H1 (cell line): ENCODE measurements at regions not wholly inside any gene's neighbourhood (a gene's known extent, or its start where the extent isn't known, plus 50 kb on each side); places are given as distances from the start of the nearest gene placed in this dataset.

ENCODE experiments used
- CTCF ChIA-PET: fragments of 300-600 bp; sonication (Branson Sonifier 250); formaldehyde crosslinking; loops from one replicate; lab custom pipeline; 2021; ENCODE audit not compliant: partially characterized antibody; lab: Charles Lee
- POLR2A ChIA-PET: fragments of 300-600 bp; sonication (Branson Sonifier 250); formaldehyde crosslinking; loops from one replicate; lab custom pipeline; 2021; ENCODE audit warnings: inconsistent platforms; ENCODE audit not compliant: partially characterized antibody; lab: Charles Lee
- DNase-seq, 2 experiments: peaks; one replicate each; pipeline versions ENCODE4 v3.0.0 to v3.0.0-alpha.2; 2010 to 2022; ENCODE audit warnings: low spot score in 2 of 2, low read depth in 1 of 2, mixed read lengths in 1 of 2
- FAIRE-seq: peaks from 2 replicates; lab custom pipeline; 2011; peaks lifted over from hg19 to GRCh38; lab: Jason Lieb, UNC
- H2AFZ ChIP-seq: 2 replicates; pipeline ENCODE4 v1.8.1; 2012; ENCODE audit warnings: low read length, inconsistent platforms
- H2AK5ac ChIP-seq: 2 replicates; pipeline ENCODE4 v1.6.1; 2013; ENCODE audit warnings: low read depth, low read length
- H2BK120ac ChIP-seq: replicated peaks from 2 replicates; pipeline ENCODE3; 2013; ENCODE audit warnings: low read depth, low read length, inconsistent platforms
- H2BK12ac ChIP-seq: 2 replicates; pipeline ENCODE4 v1.6.1; 2013; ENCODE audit warnings: low read depth, low read length
- H2BK15ac ChIP-seq: 2 replicates; pipeline ENCODE4 v1.6.1; 2013; ENCODE audit warnings: low read length
- H2BK20ac ChIP-seq: 2 replicates; pipeline ENCODE4 v1.6.1; 2013; ENCODE audit warnings: low read length
- H2BK5ac ChIP-seq: 2 replicates; pipeline ENCODE4 v1.6.1; 2013; ENCODE audit warnings: low read depth, low read length
- H3K14ac ChIP-seq: 2 replicates; pipeline ENCODE4 v1.6.1; 2013; ENCODE audit warnings: inconsistent platforms; ENCODE audit not compliant: insufficient read length
- H3K18ac ChIP-seq: 2 replicates; pipeline ENCODE4 v1.6.1; 2013; ENCODE audit warnings: low read length; ENCODE audit errors: extremely low read depth
- H3K23ac ChIP-seq: 2 replicates; pipeline ENCODE4 v1.6.1; 2013; ENCODE audit warnings: inconsistent platforms; ENCODE audit not compliant: insufficient read length
- H3K23me2 ChIP-seq: 2 replicates; pipeline ENCODE4 v1.6.1; 2013; ENCODE audit warnings: low read depth, low read length
- H3K27ac ChIP-seq: 2 replicates; pipeline ENCODE4 v1.6.1; 2011; ENCODE audit warnings: low read depth, low read length, inconsistent platforms
- H3K27me3 ChIP-seq, 4 experiments: replicated peaks in 1 of 4; 1 replicate in 1 of 4; 2 replicates in 3 of 4; pipeline versions ENCODE4 v1.6.1 to v1.8.1; 2011 to 2013; ENCODE audit warnings: low read length in 3 of 4, mild to moderate bottlenecking in 3 of 4, inconsistent platforms in 2 of 4, mixed read lengths in 2 of 4, moderate library complexity in 1 of 4; ENCODE audit not compliant: control insufficient read depth in 3 of 4, insufficient read depth in 3 of 4; ENCODE audit errors: extremely low read depth in 1 of 4
- H3K36me3 ChIP-seq, 4 experiments: 2 replicates each; pipeline versions ENCODE4 v1.6.1 to v1.8.1; 2011 to 2013; ENCODE audit warnings: mild to moderate bottlenecking in 4 of 4, low read length in 3 of 4, moderate library complexity in 2 of 4, control low read depth in 1 of 4, inconsistent platforms in 1 of 4; ENCODE audit not compliant: insufficient read depth in 4 of 4, control insufficient read depth in 2 of 4
- H3K4ac ChIP-seq: replicated peaks from 2 replicates; pipeline ENCODE3; 2013; ENCODE audit warnings: low read length, low read depth, mixed read lengths, inconsistent platforms; ENCODE audit not compliant: insufficient read length
- H3K4me1 ChIP-seq, 4 experiments: replicated peaks in 1 of 4; 1 replicate in 1 of 4; 2 replicates in 3 of 4; pipeline versions ENCODE4 v1.6.1 to v1.8.1; 2011 to 2013; ENCODE audit warnings: low read length in 3 of 4, inconsistent platforms in 2 of 4, mixed read lengths in 1 of 4; ENCODE audit not compliant: insufficient read depth in 4 of 4, control insufficient read depth in 3 of 4
- H3K4me2 ChIP-seq, 2 experiments: 2 replicates each; pipeline versions ENCODE4 v1.6.1 to v1.8.1; 2011 to 2013; ENCODE audit warnings: low read depth in 2 of 2, low read length in 2 of 2, control low read depth in 1 of 2, inconsistent platforms in 1 of 2, mild to moderate bottlenecking in 1 of 2; ENCODE audit not compliant: insufficient read depth in 1 of 2
- H3K4me3 ChIP-seq, 4 experiments: fragments of 200-600, 300-600 bp in 1 of 4; sonication (generic), shearing (Covaris generic), sonication (Bioruptor Twin) in 1 of 4; 2 replicates each; pipeline versions ENCODE4 v1.5.1 to v1.8.1; 2011 to 2016; ENCODE audit warnings: low read length in 4 of 4, low read depth in 3 of 4, control low read depth in 2 of 4, inconsistent platforms in 2 of 4, mild to moderate bottlenecking in 2 of 4, mixed read lengths in 1 of 4, moderate library complexity in 1 of 4; ENCODE audit not compliant: insufficient read depth in 2 of 4; ENCODE audit errors: extremely low read depth in 1 of 4
- H3K56ac ChIP-seq: replicated peaks from 2 replicates; pipeline ENCODE3; 2013; ENCODE audit warnings: low read depth, mild to moderate bottlenecking, mixed read lengths, low read length, inconsistent platforms; ENCODE audit not compliant: insufficient read length
- H3K79me1 ChIP-seq: 2 replicates; pipeline ENCODE4 v1.6.1; 2013; ENCODE audit warnings: low read depth, low read length, control low read depth
- H3K79me2 ChIP-seq, 2 experiments: 2 replicates each; pipeline versions ENCODE4 v1.6.1 to v1.8.1; 2012 to 2013; ENCODE audit warnings: low read length in 2 of 2, mild to moderate bottlenecking in 2 of 2, inconsistent platforms in 1 of 2; ENCODE audit not compliant: insufficient read depth in 2 of 2, control insufficient read depth in 1 of 2
- H3K9ac ChIP-seq, 4 experiments: replicated peaks in 1 of 4; 1 replicate in 1 of 4; 2 replicates in 3 of 4; pipeline versions ENCODE4 v1.6.1 to v1.8.1; 2011 to 2013; ENCODE audit warnings: low read depth in 3 of 4, low read length in 3 of 4, control low read depth in 2 of 4, mild to moderate bottlenecking in 2 of 4, moderate library complexity in 2 of 4, inconsistent platforms in 1 of 4; ENCODE audit errors: extremely low read depth in 1 of 4
- H3K9me3 ChIP-seq, 2 experiments: 2 replicates each; pipeline versions ENCODE4 v1.6.1 to v1.8.1; 2012 to 2013; ENCODE audit warnings: mild to moderate bottlenecking in 2 of 2, moderate library complexity in 2 of 2, control low read depth in 1 of 2, inconsistent platforms in 1 of 2, low read depth in 1 of 2, low read length in 1 of 2, mixed read lengths in 1 of 2; ENCODE audit not compliant: insufficient read depth in 2 of 2
- H4K20me1 ChIP-seq, 2 experiments: replicated peaks in 1 of 2; 2 replicates each; pipeline versions ENCODE3 to v1.8.1; 2011 to 2013; ENCODE audit warnings: inconsistent platforms in 2 of 2, low read length in 2 of 2, mild to moderate bottlenecking in 1 of 2; ENCODE audit not compliant: insufficient read depth in 2 of 2, control insufficient read depth in 1 of 2
- H4K5ac ChIP-seq: 2 replicates; pipeline ENCODE4 v1.6.1; 2013; ENCODE audit warnings: low read length, low read depth, mixed read lengths, inconsistent platforms; ENCODE audit not compliant: insufficient read length
- H4K8ac ChIP-seq: 2 replicates; pipeline ENCODE4 v1.8.0; 2013; ENCODE audit warnings: mild to moderate bottlenecking, moderate library complexity, low read length, inconsistent platforms; ENCODE audit not compliant: insufficient read depth; ENCODE audit errors: extremely low read depth
- H4K91ac ChIP-seq: replicated peaks from 2 replicates; pipeline ENCODE3; 2013; ENCODE audit warnings: low read length, mixed read lengths, inconsistent platforms; ENCODE audit not compliant: insufficient read length
- ASH2L ChIP-seq: fragments of 200-600, 300-600 bp; sonication (generic); IDR thresholded peaks from one replicate; pipeline ENCODE4 v1.7.1; 2017; ENCODE audit warnings: low read length
- CHD2 ChIP-seq: IDR thresholded peaks from 2 replicates; pipeline ENCODE4 v1.6.1; 2012; ENCODE audit warnings: low read length, improper control_type of control experiment
- EZH2 ChIP-seq: fragments of 200-600 bp; sonication (generic); IDR thresholded peaks from 2 replicates; pipeline ENCODE4 v1.7.1; 2012; ENCODE audit warnings: low read depth, mild to moderate bottlenecking, moderate library complexity, low read length, inconsistent platforms; ENCODE audit not compliant: severe bottlenecking
- GABPA ChIP-seq: IDR thresholded peaks from 2 replicates; pipeline ENCODE4 v1.6.1; 2011; ENCODE audit warnings: mild to moderate bottlenecking, low read length, moderate library complexity, borderline replicate concordance; ENCODE audit not compliant: insufficient read depth
- HDAC2 ChIP-seq, 2 experiments: fragments of 300-600 bp in 1 of 2; sonication (generic) in 1 of 2; IDR thresholded peaks; 2 replicates each; pipeline ENCODE4 v1.6.1; 2011 to 2012; ENCODE audit warnings: low read depth in 2 of 2, low read length in 2 of 2, mild to moderate bottlenecking in 2 of 2, moderate library complexity in 2 of 2, borderline replicate concordance in 1 of 2, inconsistent platforms in 1 of 2
- HDAC6 ChIP-seq: IDR thresholded peaks from one replicate; pipeline ENCODE4 v1.7.1; 2012; ENCODE audit warnings: low read depth, mild to moderate bottlenecking, inconsistent platforms, low read length, moderate library complexity
- KDM5A ChIP-seq: fragments of 200-600 bp; IDR thresholded peaks from 2 replicates; pipeline ENCODE4 v1.7.1; 2012; ENCODE audit warnings: mild to moderate bottlenecking, low read length, inconsistent platforms, mixed read lengths
- RNF2 ChIP-seq: fragments of 200-900, 300-1000 bp; sonication (generic); IDR thresholded peaks from 2 replicates; pipeline ENCODE4 v1.7.1; 2016; ENCODE audit warnings: borderline replicate concordance, low read depth, mild to moderate bottlenecking, antibody characterized with exemption, low read length; ENCODE audit not compliant: poor library complexity, severe bottlenecking; ENCODE audit errors: missing control alignments
- SP2 ChIP-seq: IDR thresholded peaks from 2 replicates; pipeline ENCODE4 v1.6.1; 2012; ENCODE audit warnings: mild to moderate bottlenecking, low read length, inconsistent platforms
- TAF1 ChIP-seq: IDR thresholded peaks from 2 replicates; pipeline ENCODE4 v1.6.1; 2011; ENCODE audit warnings: mild to moderate bottlenecking, low read depth, low read length
- WGBS, 2 experiments: shearing (Covaris generic) in 1 of 2; methylation state at CpG; one replicate each; pipeline versions ENCODE4 v1.1.6 to v1.1.7; 2013 to 2015; ENCODE audit warnings: low lambda C conversion rate in 2 of 2, mixed read lengths in 2 of 2, inconsistent platforms in 1 of 2, low coverage in 1 of 2, missing lambda C conversion rate in 1 of 2; ENCODE audit not compliant: insufficient replicate concordance in 2 of 2, insufficient coverage in 1 of 2, insufficient read length in 1 of 2; ENCODE audit errors: extremely low coverage in 1 of 2, missing lambda C conversion rate in 1 of 2; 5-methylcytosine and 5-hydroxymethylcytosine counted together

GRCh38 chr2:106695919-106696318 is 190.0 kb downstream of the ST6GAL2 start:
- Histone ChIP-seq H4K5ac (no peak overlapping the region), H3K4me2 (no peak overlapping the region), H3K4me3 (no peak overlapping the region), H3K79me1 (no peaks in the 10 kb centered on the region), H3K56ac (no peak overlapping the region), H2BK120ac (no peak overlapping the region), H3K9me3 (no peaks in the 10 kb centered on the region), H2AK5ac (no peak overlapping the region), H4K91ac (no peak overlapping the region), H3K36me3 (no peaks in the 10 kb centered on the region), H3K9ac (no peak overlapping the region), H2BK20ac (no peak overlapping the region), H4K8ac (no peak overlapping the region), H2AFZ (no peak overlapping the region), H3K27me3 (no peaks in the 10 kb centered on the region), H3K4ac (no peak overlapping the region), H3K79me2 (no peaks in the 10 kb centered on the region), H3K23me2 (no peaks in the 10 kb centered on the region), H4K20me1 (no peaks in the 10 kb centered on the region), H2BK12ac (no peak overlapping the region), H3K18ac (no peak overlapping the region), H2BK5ac (no peak overlapping the region), H3K14ac (no peak overlapping the region), H2BK15ac (no peak overlapping the region), H3K23ac (no peak overlapping the region), H3K4me1 (no peaks in the 10 kb centered on the region), H3K27ac (no peak overlapping the region)
- ChIA-PET CTCF (interaction anchor here (0.7 kb wide), 1 partner anchor 123 kb away, joined by 3 read pairs; no protein-coding TSS in a partner anchor), POLR2A (no interaction called here)
- FAIRE-seq (no peak), DNase-seq (no peak)
- WGBS, 2 experiments: 92% methylated on average over 5 of the region's 5 CpGs; no CpG with 5 or more reads in 1 of the 2 experiments
- no peak for TF ChIP-seq ASH2L
- TF ChIP-seq EZH2: no peak
- TF ChIP-seq HDAC2 (IDR thresholded peaks at IDR 0.05; ENCODE audit: borderline replicate concordance in 1 of 2, low read depth in 2 of 2, low read length in 2 of 2): no peak
- no peak for TF ChIP-seq KDM5A
- TF ChIP-seq GABPA: no peak
- no peak for TF ChIP-seq SP2
- no peak for TF ChIP-seq RNF2
- no peak for TF ChIP-seq HDAC6
- no peak for TF ChIP-seq CHD2
- no peak for TF ChIP-seq TAF1
